AG04449 (cell line): ENCODE measurements at regions not wholly inside any gene's neighbourhood (a gene's known extent, or its start where the extent isn't known, plus 50 kb on each side); places are given as distances from the start of the nearest gene placed in this dataset.

Source experiments
- CTCF ChIA-PET: fragments of 350-600 bp; formaldehyde crosslinking; extraction: SDS; loops from one replicate; lab custom pipeline; 2021; ENCODE audit warnings: antibody characterized with exemption; lab: Yijun Ruan, JAX
- POLR2A ChIA-PET: fragments of 400-600, 350-600 bp; formaldehyde crosslinking; extraction: SDS; loops from one replicate; lab custom pipeline; 2020; ENCODE audit warnings: antibody characterized with exemption, inconsistent platforms; lab: Yijun Ruan, JAX
- DNase-seq: peaks from one replicate; pipeline ENCODE4 v3.0.0-alpha.2; 2010; ENCODE audit warnings: low read depth, low spot score
- H3K4me3 ChIP-seq: 2 replicates; pipeline ENCODE4 v1.5.1; 2011; ENCODE audit warnings: low read depth, mild to moderate bottlenecking, control low read depth, low read length
- TF ChIP-seq, protein P1 (sequence below): IDR thresholded peaks from one replicate; pipeline ENCODE4 v1.5.1; 2011; ENCODE audit warnings: mild to moderate bottlenecking, moderate library complexity, low read length, control low read depth, inconsistent platforms; ENCODE audit not compliant: insufficient read depth; ENCODE audit errors: missing control alignments

DNA sequence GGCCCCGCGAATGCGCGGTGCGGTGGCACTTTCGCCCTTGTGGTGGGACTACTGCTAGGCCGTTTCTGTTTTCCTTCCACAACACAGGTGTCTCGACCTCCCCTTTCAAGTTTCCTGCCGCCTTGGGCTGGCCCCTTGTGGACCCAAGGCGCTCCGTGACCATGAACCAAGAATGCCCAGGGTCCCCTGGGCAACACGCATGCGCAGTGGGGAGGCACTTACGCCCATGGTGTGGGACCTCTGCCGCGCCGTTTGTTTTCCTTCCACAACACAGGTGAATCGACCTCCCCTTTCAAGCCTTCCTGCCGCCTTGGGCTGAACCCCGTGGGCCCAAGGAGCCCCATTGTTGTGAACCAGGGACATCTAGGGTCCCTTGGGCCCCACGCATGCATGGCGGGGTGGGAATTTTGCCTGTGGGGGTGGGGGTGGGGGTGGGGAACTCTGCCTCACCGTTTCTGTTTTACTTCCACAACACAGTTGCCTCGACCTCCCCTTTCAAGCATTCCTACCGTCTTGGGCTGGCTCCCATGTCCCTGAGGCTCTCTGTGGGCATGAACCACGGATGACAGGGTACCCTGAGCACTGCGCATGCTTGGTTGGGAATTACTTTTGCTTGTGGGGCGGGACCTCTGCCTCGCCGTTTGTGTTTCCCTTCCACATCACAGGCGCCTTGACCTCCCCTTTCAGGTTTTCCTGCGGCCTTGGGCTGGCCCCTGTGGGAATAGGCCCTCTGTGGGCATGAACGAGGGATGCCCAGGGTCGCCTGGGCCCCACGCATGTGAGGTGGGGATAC lies 355.1 kb downstream of the ALG10 start:
- no peak overlapping the region for H3K4me3 ChIP-seq
- DNase-seq = no peak
- TF ChIP-seq, protein P1, sequence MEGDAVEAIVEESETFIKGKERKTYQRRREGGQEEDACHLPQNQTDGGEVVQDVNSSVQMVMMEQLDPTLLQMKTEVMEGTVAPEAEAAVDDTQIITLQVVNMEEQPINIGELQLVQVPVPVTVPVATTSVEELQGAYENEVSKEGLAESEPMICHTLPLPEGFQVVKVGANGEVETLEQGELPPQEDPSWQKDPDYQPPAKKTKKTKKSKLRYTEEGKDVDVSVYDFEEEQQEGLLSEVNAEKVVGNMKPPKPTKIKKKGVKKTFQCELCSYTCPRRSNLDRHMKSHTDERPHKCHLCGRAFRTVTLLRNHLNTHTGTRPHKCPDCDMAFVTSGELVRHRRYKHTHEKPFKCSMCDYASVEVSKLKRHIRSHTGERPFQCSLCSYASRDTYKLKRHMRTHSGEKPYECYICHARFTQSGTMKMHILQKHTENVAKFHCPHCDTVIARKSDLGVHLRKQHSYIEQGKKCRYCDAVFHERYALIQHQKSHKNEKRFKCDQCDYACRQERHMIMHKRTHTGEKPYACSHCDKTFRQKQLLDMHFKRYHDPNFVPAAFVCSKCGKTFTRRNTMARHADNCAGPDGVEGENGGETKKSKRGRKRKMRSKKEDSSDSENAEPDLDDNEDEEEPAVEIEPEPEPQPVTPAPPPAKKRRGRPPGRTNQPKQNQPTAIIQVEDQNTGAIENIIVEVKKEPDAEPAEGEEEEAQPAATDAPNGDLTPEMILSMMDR = no peak
- POLR2A ChIA-PET = no interaction called here
- CTCF ChIA-PET = no interaction called here

DNA sequence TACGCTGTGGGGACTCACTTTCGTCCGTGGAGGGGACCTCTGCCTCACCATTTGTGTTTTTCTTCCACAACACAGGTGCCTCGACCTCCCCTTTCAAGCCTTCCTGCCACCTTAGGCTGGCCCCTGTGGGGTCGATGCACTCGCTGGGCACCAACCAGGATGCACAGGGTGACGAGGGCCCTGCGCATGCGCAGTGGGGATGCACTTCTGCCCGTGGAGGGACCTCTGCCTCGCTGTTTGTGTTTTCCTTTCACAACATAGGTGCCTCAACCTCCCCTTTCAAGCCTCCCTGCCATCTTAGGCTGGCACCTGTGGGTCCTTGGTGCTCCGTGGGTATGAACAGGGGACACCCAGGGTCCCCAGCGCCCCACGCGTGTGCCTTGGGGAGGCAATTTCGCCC lies 356.8 kb downstream of the ALG10 start:
- DNase-seq = no peak
- TF ChIP-seq, protein P1 = no peak
- ChIA-PET POLR2A (no interaction called here), CTCF (no interaction called here)
- no peak overlapping the region for H3K4me3 ChIP-seq

- H3K4me3 ChIP-seq = no peak overlapping the region
- TF ChIP-seq, protein P1 = no peak
- CTCF ChIA-PET = no interaction called here
- no peak for DNase-seq
- POLR2A ChIA-PET = no interaction called here
Measured at GRCh38 chr12:34384693-34385092, 362.4 kb downstream of the ALG10 start.

- no peak overlapping the region for H3K4me3 ChIP-seq
- ChIA-PET CTCF (no interaction called here), POLR2A (no interaction called here)
- TF ChIP-seq, protein P1 = no peak
- no peak for DNase-seq
Measured at GRCh38 chr12:34386016-34386415, 363.7 kb downstream of the ALG10 start.

- ChIA-PET CTCF (no interaction called here), POLR2A (no interaction called here)
- no peak overlapping the region for H3K4me3 ChIP-seq
- no peak for DNase-seq
- TF ChIP-seq, protein P1 = no peak
Measured at GRCh38 chr12:34386621-34387255, 364.4 kb downstream of the ALG10 start.
